Spleen (tissue), 7 donors: ENCODE measurements at regions not wholly inside any gene's neighbourhood (a gene's known extent, or its start where the extent isn't known, plus 50 kb on each side); places are given as distances from the start of the nearest gene placed in this dataset.

ENCODE experiments used
- POLR2A ChIP-seq, 3 donors: fragments of 450-650 bp; IDR thresholded peaks; one replicate each; pipeline ENCODE4 v1.5.1; 2017; ENCODE audit warnings: antibody characterized with exemption in 3 of 3, mild to moderate bottlenecking in 1 of 3
- TF ChIP-seq, protein P1 (sequence below), 11 experiments: fragments of 200-600 bp in 7 of 11; fragments of 450-650 bp in 4 of 11; sonication (generic) in 4 of 11; IDR thresholded peaks in 8 of 11; conservative IDR thresholded peaks in 3 of 11; 1 replicate in 7 of 11; 2 replicates in 4 of 11; pipeline versions ENCODE4 v1.4.0 to v1.8.0; 2016 to 2021; ENCODE audit warnings: antibody characterized with exemption in 11 of 11, inconsistent platforms in 4 of 11, mild to moderate bottlenecking in 1 of 11
- donor health status: DM: no; HTN: no; CAD: no; lungs with moderate emphysema.
- donor health status: DM: no; HTN: no; CAD: no.
- donor health status: DM: no; HTN: no; CAD: no.

GRCh38 chr13:107295416-107296140 is 727.6 kb upstream of the ARGLU1 start:
- TF ChIP-seq POLR2A (IDR thresholded peaks at IDR 0.05): no peak
- TF ChIP-seq, protein P1, sequence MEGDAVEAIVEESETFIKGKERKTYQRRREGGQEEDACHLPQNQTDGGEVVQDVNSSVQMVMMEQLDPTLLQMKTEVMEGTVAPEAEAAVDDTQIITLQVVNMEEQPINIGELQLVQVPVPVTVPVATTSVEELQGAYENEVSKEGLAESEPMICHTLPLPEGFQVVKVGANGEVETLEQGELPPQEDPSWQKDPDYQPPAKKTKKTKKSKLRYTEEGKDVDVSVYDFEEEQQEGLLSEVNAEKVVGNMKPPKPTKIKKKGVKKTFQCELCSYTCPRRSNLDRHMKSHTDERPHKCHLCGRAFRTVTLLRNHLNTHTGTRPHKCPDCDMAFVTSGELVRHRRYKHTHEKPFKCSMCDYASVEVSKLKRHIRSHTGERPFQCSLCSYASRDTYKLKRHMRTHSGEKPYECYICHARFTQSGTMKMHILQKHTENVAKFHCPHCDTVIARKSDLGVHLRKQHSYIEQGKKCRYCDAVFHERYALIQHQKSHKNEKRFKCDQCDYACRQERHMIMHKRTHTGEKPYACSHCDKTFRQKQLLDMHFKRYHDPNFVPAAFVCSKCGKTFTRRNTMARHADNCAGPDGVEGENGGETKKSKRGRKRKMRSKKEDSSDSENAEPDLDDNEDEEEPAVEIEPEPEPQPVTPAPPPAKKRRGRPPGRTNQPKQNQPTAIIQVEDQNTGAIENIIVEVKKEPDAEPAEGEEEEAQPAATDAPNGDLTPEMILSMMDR (IDR thresholded peaks at IDR 0.05 in 8 of 11, conservative IDR thresholded peaks at IDR 0.05 in 3 of 11): no peak
